ENCODE measurements at regions not wholly inside any gene's neighbourhood (a gene's known extent, or its start where the extent isn't known, plus 50 kb on each side); places are given as distances from the start of the nearest gene placed in this dataset.

- TF ChIP-seq CTCF (conservative IDR thresholded peaks at IDR 0.05 in 1 of 2, IDR thresholded peaks at IDR 0.05 in 1 of 2; ENCODE audit: extremely low read depth in 1 of 2, insufficient read depth in 1 of 2, low read depth in 1 of 2, low read length in 2 of 2) (no peak), EZH2 (IDR thresholded peaks at IDR 0.05; ENCODE audit: borderline replicate concordance, low read length) (no peak)
Observed at GRCh38 chr3:193846569-193846968, 253.6 kb downstream of the OPA1 start.
